Dendritic cell treated with granulocyte-macrophage colony-stimulating factor and Interleukin-4, amounts not matched to agents 40 ng/mL and 50 ng/mL, for 4 days (primary cell): ENCODE measurements at regions not wholly inside any gene's neighbourhood (a gene's known extent, or its start where the extent isn't known, plus 50 kb on each side); places are given as distances from the start of the nearest gene placed in this dataset.

Experiments used
- H3K27ac Mint-ChIP-seq: one replicate; pipeline ENCODE4 v1.8.0; 2022; ENCODE audit warnings: mild to moderate bottlenecking, mixed read lengths
- H3K27me3 Mint-ChIP-seq: one replicate; pipeline ENCODE4 v1.8.0; 2022; ENCODE audit warnings: mild to moderate bottlenecking, mixed read lengths
- H3K36me3 Mint-ChIP-seq: one replicate; pipeline ENCODE4 v1.8.0; 2022; ENCODE audit warnings: low read depth, mixed read lengths
- H3K4me1 Mint-ChIP-seq: one replicate; pipeline ENCODE4 v1.8.0; 2022; ENCODE audit warnings: low read depth, mixed read lengths
- H3K4me3 Mint-ChIP-seq: one replicate; pipeline ENCODE4 v1.8.0; 2022; ENCODE audit warnings: mild to moderate bottlenecking, moderate library complexity, mixed read lengths
- H3K9me3 Mint-ChIP-seq: one replicate; pipeline ENCODE4 v1.8.0; 2022; ENCODE audit warnings: mixed read lengths
- intact Hi-C: fragments of 100-400 bp; cut with micrococcal nuclease; formaldehyde crosslinking; loops from one replicate; pipeline ENCODE4 v1.15.0; 2022

DNA sequence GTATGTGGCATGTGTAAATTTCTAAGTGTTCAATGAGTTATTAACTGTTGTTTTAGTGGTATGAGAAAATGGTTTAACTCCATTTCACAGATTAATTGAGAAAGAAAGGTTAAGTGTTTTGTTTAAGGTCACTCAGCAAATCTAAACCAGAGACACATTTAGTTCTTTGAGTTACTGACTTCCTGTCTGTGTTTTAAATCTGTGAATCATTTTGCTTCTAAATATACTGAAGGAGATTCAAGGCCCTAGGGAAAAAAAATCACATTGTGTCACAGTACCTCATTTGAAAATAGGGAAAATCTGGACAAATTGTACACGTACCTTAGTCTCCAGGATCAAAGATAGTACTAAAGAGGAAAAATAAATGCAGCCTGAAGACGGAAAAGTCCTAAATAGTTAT, 368.2 kb downstream of the TMEM161B start:
- no peaks in the 10 kb centered on the region for H3K36me3 Mint-ChIP-seq
- H3K27me3 Mint-ChIP-seq, result no peaks in the 10 kb centered on the region
- H3K27ac Mint-ChIP-seq, result no peak overlapping the region
- H3K4me3 Mint-ChIP-seq, result no peak overlapping the region
- H3K4me1 Mint-ChIP-seq, result no peaks in the 10 kb centered on the region
- peaks cover 2% of the 10 kb centered on the region for H3K9me3 Mint-ChIP-seq
- intact Hi-C loops, result no loop called here

DNA sequence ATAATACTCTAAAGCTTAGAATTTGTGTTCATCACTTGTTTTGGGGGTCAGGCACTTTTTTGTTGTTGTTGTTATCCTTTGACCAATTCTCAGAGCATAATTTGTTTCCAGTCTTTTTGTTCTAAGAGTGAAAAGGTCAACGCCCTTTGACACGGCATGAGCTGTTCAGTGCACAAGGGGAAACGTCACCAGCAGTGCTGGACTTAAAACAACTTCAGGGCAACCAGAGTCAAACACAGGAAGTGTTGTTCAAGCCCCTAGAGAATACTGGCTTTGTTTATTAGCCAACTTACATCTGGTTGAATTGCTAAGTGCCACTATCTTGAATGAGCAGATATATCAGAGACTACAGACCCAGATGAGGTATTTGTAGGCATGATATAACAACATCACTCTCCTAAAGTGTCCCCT, 368.9 kb downstream of the TMEM161B start:
- Mint-ChIP-seq H3K9me3 (peaks cover 8% of the 10 kb centered on the region), H3K4me3 (no peak overlapping the region), H3K36me3 (no peaks in the 10 kb centered on the region), H3K27ac (no peak overlapping the region), H3K4me1 (no peaks in the 10 kb centered on the region), H3K27me3 (no peaks in the 10 kb centered on the region)
- intact Hi-C loops, result no loop called here

DNA sequence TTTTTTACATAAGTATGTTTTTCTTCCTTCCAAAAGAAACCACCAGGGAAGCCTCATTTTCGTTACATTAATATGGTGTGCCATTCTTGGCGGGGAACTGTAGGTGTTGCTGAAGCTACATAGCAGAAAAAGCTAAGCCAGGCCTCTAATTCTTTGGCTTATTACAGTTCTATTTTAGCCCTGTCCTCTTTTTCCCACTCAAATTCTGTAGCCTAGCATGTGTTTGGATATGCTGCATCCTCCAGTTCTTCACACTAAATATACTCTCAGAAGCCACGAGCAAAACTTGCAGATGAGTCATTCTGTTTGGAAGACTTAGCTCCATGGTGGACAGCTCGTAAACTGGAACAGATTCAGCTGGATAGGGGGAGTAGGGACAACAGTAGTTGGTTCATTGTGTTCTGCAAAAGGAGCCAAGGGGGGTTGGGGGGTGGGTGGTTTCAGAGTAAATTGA, 369.4 kb downstream of the TMEM161B start:
- intact Hi-C loops, result no loop called here
- H3K4me3 Mint-ChIP-seq, result no peak overlapping the region
- no peaks in the 10 kb centered on the region for H3K27me3 Mint-ChIP-seq
- no peaks in the 10 kb centered on the region for H3K36me3 Mint-ChIP-seq
- H3K4me1 Mint-ChIP-seq, result no peaks in the 10 kb centered on the region
- H3K27ac Mint-ChIP-seq, result no peak overlapping the region
- H3K9me3 Mint-ChIP-seq, result peaks cover 8% of the 10 kb centered on the region

DNA sequence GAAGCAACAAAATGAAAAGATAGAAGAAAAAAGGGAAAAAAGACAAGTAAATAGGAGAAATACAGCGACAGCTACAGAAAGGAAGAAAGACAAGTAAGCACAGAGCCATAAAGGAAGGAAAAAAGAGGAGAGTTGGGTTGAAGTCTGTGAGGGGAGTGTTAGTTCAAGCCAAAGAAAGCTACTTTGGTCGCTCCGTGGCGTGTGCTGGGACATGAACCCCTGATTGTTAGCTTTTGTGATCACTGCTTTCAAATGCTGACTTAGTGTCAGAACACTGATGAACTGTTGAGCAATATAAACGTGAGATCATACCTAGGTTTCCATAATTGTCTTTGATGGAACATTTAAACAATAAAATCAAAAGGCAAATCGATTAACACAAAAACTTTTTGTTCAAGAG, 370.1 kb downstream of the TMEM161B start:
- Mint-ChIP-seq H3K4me3 (no peak overlapping the region), H3K27ac (no peak overlapping the region), H3K36me3 (no peaks in the 10 kb centered on the region), H3K9me3 (peaks cover 8% of the 10 kb centered on the region), H3K4me1 (no peaks in the 10 kb centered on the region), H3K27me3 (no peaks in the 10 kb centered on the region)
- intact Hi-C loops, result no loop called here

DNA sequence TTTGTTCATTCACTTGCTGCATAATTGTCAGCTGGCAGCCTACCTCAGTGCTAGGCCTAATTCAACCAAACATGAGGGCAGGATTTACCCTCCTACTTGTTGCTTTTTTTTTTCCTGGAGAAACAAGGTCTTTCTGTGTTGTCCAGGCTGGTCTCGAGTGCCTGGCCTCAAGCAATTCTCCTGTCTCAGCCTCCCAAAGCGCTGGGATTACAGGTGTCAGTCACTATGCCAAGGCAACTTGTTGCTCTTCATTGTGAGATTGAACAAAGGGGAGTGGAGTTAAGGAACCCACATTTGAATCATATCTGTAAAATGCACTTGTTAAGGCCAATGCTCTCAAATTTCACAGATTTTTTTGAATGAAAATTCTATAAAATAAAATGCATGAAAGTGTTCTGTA, 380.5 kb downstream of the TMEM161B start:
- Mint-ChIP-seq H3K27me3 (no peaks in the 10 kb centered on the region), H3K36me3 (no peaks in the 10 kb centered on the region), H3K4me3 (no peak overlapping the region), H3K4me1 (no peaks in the 10 kb centered on the region), H3K27ac (no peak overlapping the region), H3K9me3 (peaks cover 15% of the 10 kb centered on the region)
- intact Hi-C loops, result no loop called here

DNA sequence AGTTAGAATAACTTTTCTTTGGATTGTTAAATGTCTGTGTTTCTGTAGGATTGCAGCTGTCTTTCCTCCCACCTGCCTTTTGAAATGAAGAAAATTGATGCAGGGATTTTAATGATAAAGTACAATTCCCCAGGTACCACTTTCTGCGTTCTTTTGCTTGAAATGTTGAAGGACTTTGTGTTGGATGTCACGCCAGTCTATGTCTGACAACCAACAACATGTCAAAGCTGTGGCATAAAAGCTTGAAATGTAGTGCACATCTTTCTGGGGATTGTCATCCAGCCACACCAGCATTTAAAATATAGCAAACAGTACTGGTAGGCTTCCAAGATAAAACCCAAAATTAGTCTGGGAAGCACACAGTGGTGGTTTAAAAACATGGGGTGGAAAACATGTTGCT, 381.4 kb downstream of the TMEM161B start:
- Mint-ChIP-seq H3K4me1 (no peaks in the 10 kb centered on the region), H3K27me3 (no peaks in the 10 kb centered on the region), H3K4me3 (no peak overlapping the region), H3K9me3 (peaks cover 15% of the 10 kb centered on the region), H3K27ac (no peak overlapping the region), H3K36me3 (no peaks in the 10 kb centered on the region)
- intact Hi-C loops, result no loop called here

DNA sequence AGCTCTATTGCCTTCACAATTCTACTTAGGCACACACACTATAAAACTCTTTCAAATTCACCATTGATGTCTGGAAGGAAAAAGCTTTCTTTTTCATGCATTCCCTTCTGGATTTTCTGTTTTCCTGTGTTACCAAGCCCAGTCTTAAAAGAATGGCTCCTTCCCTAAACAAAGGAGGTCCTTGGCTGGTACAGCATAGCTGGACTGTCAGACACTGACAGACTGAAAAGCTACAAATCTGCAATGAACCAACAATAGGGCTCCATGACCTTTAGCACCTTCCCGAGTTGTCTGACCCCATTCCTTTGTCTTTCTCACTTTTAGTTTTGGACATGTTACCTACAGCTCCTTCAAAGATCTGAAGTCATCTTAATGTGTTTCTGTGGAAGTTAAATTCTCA, 382.5 kb downstream of the TMEM161B start:
- Mint-ChIP-seq H3K36me3 (no peaks in the 10 kb centered on the region), H3K27ac (no peak overlapping the region), H3K9me3 (peaks cover 15% of the 10 kb centered on the region)

DNA sequence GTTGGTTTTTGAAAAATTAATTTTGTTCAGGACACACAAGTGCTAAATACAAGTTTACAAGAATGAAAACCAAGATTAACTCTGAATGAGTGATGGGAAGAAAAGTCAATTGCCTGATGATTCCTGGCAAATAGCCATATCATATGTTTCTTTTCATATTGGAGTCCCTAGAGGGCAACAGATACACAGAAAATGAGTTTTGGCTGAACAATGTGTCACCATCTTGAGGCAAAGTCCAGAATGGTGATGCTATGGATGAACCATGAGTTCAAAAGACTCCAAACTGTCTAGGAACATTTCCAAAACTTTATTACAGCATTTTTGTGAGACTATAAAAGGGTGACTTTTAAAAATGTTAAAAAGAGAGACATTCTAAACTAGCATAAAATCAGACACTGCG, 382.9 kb downstream of the TMEM161B start:
- Mint-ChIP-seq H3K4me3 (no peak overlapping the region), H3K27me3 (no peaks in the 10 kb centered on the region), H3K9me3 (peaks cover 16% of the 10 kb centered on the region), H3K27ac (no peak overlapping the region), H3K4me1 (no peaks in the 10 kb centered on the region), H3K36me3 (no peaks in the 10 kb centered on the region)
- intact Hi-C loops, result no loop called here

More for the DNA sequence above, 382.5 kb downstream of the TMEM161B start:
- no peak overlapping the region for H3K4me3 Mint-ChIP-seq
- intact Hi-C loops, result no loop called here
- no peaks in the 10 kb centered on the region for H3K4me1 Mint-ChIP-seq
- no peaks in the 10 kb centered on the region for H3K27me3 Mint-ChIP-seq

DNA sequence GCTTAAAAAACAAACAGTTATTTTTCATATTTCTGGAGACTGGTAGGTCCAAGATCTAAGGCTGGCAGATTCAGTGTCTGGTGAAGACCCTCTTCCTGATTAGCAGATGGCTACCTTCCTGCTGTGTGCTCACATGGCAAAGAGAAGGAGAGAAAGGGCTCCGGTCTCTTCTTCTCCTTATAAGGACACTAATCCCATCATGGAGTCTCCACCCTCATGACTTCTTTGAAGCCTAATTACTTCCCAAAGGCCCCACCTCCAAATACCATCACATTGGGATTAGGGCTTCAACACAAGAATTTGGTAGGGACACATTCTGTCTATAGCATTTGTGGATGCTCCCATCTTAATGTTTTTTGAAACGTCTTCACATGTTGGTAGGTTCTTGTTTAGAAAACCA, 391.1 kb downstream of the TMEM161B start:
- intact Hi-C loops, result no loop called here
- no peak overlapping the region for H3K27ac Mint-ChIP-seq
- H3K27me3 Mint-ChIP-seq, result no peaks in the 10 kb centered on the region
- peaks cover 8% of the 10 kb centered on the region for H3K9me3 Mint-ChIP-seq
- H3K4me3 Mint-ChIP-seq, result no peak overlapping the region
- no peaks in the 10 kb centered on the region for H3K4me1 Mint-ChIP-seq
- no peaks in the 10 kb centered on the region for H3K36me3 Mint-ChIP-seq

DNA sequence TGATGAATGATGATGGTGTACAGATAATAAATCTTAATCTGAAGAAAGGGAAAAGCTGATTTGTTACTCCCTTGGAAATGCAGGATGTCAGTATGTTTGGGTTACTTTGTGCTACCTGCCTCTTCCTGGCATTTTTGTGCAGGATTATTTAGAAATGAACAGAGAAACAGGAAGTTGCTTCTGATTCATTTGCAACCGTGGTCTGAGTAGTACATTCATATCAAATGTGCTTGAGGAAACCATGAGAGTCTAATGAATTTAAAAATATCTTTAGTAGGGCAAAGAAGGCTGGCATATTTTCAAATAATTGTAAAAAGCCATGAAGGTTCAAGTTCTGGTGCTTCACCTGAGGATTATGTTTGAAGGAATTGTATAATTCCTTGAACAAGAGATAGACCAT, 391.6 kb downstream of the TMEM161B start:
- intact Hi-C loops, result no loop called here
- peaks cover 8% of the 10 kb centered on the region for H3K9me3 Mint-ChIP-seq
- H3K27ac Mint-ChIP-seq, result no peak overlapping the region
- no peaks in the 10 kb centered on the region for H3K36me3 Mint-ChIP-seq
- H3K4me1 Mint-ChIP-seq, result no peaks in the 10 kb centered on the region
- H3K27me3 Mint-ChIP-seq, result no peaks in the 10 kb centered on the region
- H3K4me3 Mint-ChIP-seq, result no peak overlapping the region

DNA sequence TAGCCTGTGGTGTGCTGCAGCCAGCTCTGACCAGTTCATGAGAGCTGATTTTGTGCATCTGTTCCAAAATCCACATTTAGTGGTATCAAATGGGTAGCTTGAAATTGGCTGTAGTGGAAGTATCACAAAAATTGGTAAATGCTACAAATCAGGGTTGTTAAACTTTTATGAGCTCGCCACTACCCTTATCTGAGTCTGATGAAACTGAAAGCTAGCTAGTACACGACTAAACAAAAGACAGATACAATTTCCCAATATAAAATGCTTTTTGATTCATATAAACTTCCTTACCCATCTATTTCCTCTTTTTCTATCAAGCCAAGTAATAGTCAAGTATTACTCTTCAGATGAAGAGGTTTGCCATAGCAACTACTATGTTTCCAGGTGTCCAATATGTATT, 392.0 kb downstream of the TMEM161B start:
- peaks cover 8% of the 10 kb centered on the region for H3K9me3 Mint-ChIP-seq
- no peak overlapping the region for H3K27ac Mint-ChIP-seq
- no peak overlapping the region for H3K4me3 Mint-ChIP-seq
- intact Hi-C loops, result no loop called here
- no peaks in the 10 kb centered on the region for H3K4me1 Mint-ChIP-seq
- no peaks in the 10 kb centered on the region for H3K36me3 Mint-ChIP-seq
- H3K27me3 Mint-ChIP-seq, result no peaks in the 10 kb centered on the region

DNA sequence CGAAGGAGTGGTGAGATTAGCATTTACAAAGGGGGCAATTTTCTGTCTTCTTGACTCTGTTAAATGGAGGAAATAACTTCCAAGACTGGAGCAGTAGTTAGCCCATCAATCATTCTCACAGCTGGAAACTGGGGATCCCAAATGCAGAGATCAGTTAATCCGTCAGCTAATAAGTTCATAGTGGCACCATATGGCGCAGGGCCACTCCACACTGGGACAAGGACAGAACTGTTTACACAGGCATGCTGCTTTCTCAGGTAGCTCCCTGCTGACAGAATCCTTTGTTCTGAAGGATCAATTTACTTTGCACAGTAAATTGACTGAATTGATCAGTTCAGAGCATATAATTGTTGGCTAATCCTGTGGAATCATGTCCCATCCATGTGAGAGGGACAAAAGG, 395.7 kb downstream of the TMEM161B start:
- no peaks in the 10 kb centered on the region for H3K36me3 Mint-ChIP-seq
- no peak overlapping the region for H3K4me3 Mint-ChIP-seq
- no peaks in the 10 kb centered on the region for H3K27me3 Mint-ChIP-seq
- H3K9me3 Mint-ChIP-seq, result no peaks in the 10 kb centered on the region
- H3K4me1 Mint-ChIP-seq, result no peaks in the 10 kb centered on the region
- H3K27ac Mint-ChIP-seq, result no peak overlapping the region
- intact Hi-C loops, result no loop called here

DNA sequence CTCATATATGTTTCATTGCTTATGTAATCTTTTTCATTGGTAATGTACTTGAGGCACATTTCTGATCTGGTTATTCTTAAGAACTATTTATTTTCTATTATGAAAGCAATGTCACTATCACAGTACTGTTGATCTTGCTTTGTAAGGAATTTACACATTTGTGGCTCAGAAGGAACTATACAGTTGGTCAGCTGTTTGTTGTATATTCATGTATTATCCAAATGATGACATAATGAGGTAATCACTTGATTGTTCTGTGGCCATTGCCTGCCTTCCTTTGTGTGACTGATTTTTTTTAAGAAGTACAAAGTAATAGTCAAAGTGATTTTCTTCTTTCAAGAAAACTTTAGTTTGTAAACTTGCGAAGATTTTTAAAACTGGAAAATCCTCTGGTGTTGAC, 399.9 kb downstream of the TMEM161B start:
- Mint-ChIP-seq H3K27ac (no peak overlapping the region), H3K27me3 (no peaks in the 10 kb centered on the region), H3K4me3 (no peak overlapping the region), H3K9me3 (peaks cover 23% of the 10 kb centered on the region), H3K4me1 (no peaks in the 10 kb centered on the region), H3K36me3 (no peaks in the 10 kb centered on the region)
- intact Hi-C loops, result no loop called here

DNA sequence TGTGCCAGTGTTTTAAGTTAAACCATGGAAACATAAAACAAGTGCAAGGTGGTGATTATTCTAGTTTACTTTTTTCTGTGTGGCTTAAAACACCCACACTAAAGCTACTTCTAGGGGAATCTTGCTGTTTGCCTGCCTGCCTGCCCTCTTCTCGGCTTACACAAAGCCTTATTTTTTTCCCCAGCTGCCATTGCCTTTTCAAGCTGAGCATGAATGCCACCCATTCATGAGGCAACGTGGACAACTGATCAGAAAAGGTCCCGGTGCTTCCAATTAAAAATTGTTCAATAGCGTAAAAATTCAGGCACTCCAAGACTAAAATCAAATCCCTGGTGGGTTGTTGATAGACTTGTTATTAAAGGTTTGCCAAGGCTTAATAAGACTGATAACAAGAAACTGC, 401.4 kb downstream of the TMEM161B start:
- intact Hi-C loops, result no loop called here
- no peaks in the 10 kb centered on the region for H3K27me3 Mint-ChIP-seq

DNA sequence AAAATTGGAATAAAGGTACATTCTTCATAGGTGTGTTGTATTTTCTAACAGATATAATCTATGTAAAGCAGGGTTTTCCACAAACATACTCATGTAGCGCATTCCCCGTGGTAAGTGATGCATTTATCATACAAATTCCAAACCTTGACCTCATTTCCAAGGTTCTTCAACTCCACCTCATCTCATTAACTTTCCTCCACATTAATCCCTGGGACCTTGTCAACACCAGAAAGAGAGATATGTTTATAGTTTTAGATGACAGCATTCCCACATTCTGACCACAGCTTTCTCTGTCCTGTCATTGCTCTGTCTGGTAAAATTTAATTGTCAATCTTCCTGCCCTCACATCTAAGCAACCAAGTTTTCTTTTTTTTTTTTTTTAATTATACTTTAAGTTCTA, 415.1 kb downstream of the TMEM161B start:
- Mint-ChIP-seq H3K27ac (no peak overlapping the region), H3K4me1 (no peaks in the 10 kb centered on the region), H3K36me3 (no peaks in the 10 kb centered on the region), H3K27me3 (no peaks in the 10 kb centered on the region), H3K4me3 (no peak overlapping the region), H3K9me3 (peaks cover 7% of the 10 kb centered on the region)
- intact Hi-C loops, result no loop called here

More for the DNA sequence above, 401.4 kb downstream of the TMEM161B start:
- Mint-ChIP-seq H3K4me1 (no peaks in the 10 kb centered on the region), H3K9me3 (peaks cover 37% of the 10 kb centered on the region), H3K36me3 (no peaks in the 10 kb centered on the region), H3K27ac (no peak overlapping the region), H3K4me3 (no peak overlapping the region)
